ENCODE measurements at regions not wholly inside any gene's neighbourhood (a gene's known extent, or its start where the extent isn't known, plus 50 kb on each side); places are given as distances from the start of the nearest gene placed in this dataset.

DNA sequence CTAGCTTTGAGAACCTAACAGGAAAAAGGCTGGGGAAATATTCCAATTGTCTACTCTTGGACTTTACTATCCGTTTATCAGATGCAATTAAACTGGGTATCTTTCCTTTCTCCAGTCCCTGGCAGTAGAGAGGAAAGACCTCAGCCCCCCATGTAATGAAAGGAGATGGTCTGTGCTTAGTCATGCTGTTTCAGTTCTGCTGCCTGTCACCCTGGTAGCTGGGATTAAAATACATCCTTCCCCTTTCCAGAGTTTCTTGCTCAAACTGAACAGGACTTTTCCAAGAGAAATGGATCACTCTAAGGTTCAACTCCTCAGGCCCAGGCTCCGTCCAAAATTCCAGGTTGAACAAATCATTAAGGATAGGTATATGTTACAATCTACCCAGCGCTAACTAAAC is 202.9 kb downstream of the PTEN start:
- DNase-seq = no peak
- H3K27me3 ChIP-seq = no peaks in the 10 kb centered on the region
- no peaks in the 10 kb centered on the region for H3K36me3 ChIP-seq
- H3K9me3 ChIP-seq = no peaks in the 10 kb centered on the region
- H3K4me1 ChIP-seq = peaks cover 31% of the 10 kb centered on the region
- TF ChIP-seq, protein P1, sequence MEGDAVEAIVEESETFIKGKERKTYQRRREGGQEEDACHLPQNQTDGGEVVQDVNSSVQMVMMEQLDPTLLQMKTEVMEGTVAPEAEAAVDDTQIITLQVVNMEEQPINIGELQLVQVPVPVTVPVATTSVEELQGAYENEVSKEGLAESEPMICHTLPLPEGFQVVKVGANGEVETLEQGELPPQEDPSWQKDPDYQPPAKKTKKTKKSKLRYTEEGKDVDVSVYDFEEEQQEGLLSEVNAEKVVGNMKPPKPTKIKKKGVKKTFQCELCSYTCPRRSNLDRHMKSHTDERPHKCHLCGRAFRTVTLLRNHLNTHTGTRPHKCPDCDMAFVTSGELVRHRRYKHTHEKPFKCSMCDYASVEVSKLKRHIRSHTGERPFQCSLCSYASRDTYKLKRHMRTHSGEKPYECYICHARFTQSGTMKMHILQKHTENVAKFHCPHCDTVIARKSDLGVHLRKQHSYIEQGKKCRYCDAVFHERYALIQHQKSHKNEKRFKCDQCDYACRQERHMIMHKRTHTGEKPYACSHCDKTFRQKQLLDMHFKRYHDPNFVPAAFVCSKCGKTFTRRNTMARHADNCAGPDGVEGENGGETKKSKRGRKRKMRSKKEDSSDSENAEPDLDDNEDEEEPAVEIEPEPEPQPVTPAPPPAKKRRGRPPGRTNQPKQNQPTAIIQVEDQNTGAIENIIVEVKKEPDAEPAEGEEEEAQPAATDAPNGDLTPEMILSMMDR (IDR thresholded peaks at IDR 0.05; ENCODE audit: low read depth, low read length) = no peak
- H3K4me3 ChIP-seq (ENCODE audit: low read depth, low read length) = no peak overlapping the region

DNA sequence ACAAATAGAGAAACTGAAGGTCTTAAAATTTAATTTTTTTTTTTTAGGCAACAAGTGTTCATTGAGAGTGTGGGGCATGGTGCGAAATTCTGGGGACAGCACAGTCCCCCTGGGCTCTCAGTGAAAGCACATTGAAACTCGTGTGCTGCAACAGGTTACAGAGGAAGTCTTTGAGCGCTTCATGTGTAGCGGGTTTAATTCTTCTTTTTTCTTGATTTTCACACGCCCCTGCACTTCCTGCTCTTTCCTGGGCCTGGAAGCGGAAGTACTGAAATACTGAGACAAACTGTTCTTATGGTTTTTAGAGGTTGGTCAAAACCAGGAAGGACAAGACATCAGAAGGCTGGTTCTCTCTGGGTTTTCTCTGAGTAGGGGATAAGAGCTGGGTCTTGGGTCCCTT is 203.5 kb downstream of the PTEN start:
- H3K4me1 ChIP-seq = peaks cover 31% of the 10 kb centered on the region
- H3K4me3 ChIP-seq (ENCODE audit: low read depth, low read length) = no peak overlapping the region
- H3K27me3 ChIP-seq = no peaks in the 10 kb centered on the region
- TF ChIP-seq, protein P1 (IDR thresholded peaks at IDR 0.05; ENCODE audit: low read depth, low read length) = no peak
- no peaks in the 10 kb centered on the region for H3K36me3 ChIP-seq
- DNase-seq = no peak
- no peaks in the 10 kb centered on the region for H3K9me3 ChIP-seq

DNA sequence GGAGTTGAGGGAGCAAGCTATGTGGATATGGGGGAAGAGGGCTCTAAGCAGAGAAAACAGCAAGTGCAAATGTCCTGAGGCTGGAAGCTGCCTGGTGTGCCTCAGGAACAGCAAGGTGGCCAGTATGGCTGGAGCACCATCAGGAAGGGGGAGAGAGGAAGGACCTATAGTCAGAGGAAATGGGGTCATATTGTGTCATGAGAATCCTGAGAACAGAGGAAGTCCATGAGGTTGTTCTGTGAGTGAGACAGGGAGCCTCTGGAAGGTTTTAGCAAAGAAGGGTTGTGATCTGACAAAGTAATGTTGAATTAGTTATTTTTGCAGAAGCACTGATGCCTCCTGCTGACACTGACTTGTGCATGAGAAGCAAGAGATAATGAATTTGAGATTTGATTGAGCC is 204.3 kb downstream of the PTEN start:
- H3K4me1 ChIP-seq = peaks cover 27% of the 10 kb centered on the region
- no peaks in the 10 kb centered on the region for H3K36me3 ChIP-seq
- no peaks in the 10 kb centered on the region for H3K9me3 ChIP-seq
- TF ChIP-seq, protein P1 (IDR thresholded peaks at IDR 0.05; ENCODE audit: low read depth, low read length) = no peak
- H3K4me3 ChIP-seq (ENCODE audit: low read depth, low read length) = no peak overlapping the region
- H3K27me3 ChIP-seq = no peaks in the 10 kb centered on the region
- DNase-seq = no peak

DNA sequence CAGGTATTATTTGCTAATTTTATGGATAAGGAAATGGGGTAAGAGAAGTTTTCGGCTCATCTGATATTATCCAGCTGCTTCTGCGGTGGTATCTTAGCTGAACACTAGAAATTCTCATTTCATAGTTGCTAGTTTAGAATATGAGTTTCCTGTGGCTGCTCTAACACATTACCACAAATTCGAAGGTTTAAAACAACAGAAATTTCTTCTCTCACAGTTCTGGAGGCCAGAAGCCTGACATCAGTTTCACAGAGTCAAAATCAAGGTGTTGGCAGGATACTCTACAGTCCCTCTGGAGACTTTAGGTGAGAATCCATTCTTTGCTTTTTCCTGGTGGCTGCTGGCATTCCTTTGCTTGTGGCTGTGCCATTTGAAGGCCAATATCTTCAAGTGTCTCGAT is 205.9 kb downstream of the PTEN start:
- Histone ChIP-seq H3K4me3 (ENCODE audit: low read depth, low read length) (no peak overlapping the region), H3K36me3 (no peaks in the 10 kb centered on the region), H3K27me3 (no peaks in the 10 kb centered on the region), H3K9me3 (no peaks in the 10 kb centered on the region), H3K4me1 (peaks cover 18% of the 10 kb centered on the region)
- no peak for DNase-seq
- TF ChIP-seq, protein P1 (IDR thresholded peaks at IDR 0.05; ENCODE audit: low read depth, low read length) = no peak

DNA sequence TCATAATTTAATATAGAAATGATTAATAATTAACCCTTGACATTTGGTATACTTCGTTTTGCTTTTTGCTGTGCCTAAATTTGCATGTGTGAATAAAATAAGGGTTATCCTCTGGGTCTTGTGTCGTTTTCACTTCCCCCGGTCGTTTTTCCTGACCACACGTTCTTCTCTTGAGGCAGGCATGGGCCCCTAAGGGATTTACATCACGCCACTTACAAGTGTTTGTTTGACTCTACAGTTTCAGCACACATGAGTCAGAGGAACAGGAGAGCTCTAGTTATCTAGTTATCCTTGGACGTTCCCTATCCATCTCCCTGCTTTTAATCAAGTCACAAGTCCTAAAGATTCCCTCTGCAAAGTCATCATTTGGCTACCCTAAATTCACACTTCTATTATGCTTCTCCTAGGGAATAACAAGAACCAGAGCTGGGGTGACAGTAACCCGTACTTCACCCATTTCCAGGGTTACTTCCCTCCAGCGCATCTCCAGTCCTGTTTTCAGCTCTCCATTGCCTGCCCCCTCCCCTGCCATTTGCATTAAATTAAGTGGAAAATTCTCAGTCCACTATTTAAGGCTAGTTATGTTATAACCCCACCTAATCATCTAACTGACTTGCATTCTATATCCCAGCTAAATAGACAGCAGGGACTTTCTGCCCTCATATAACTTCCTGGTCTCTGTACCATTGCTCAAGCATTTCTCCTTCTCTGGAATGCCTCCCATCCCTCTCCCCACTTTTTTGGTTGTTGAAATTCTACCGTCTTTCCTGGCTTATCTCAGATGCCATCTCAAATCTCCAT is 206.9 kb downstream of the PTEN start:
- peaks cover 10% of the 10 kb centered on the region for H3K4me1 ChIP-seq
- no peak for DNase-seq
- no peaks in the 10 kb centered on the region for H3K9me3 ChIP-seq
- H3K36me3 ChIP-seq = no peaks in the 10 kb centered on the region
- TF ChIP-seq, protein P1 (IDR thresholded peaks at IDR 0.05; ENCODE audit: low read depth, low read length) = no peak
- H3K27me3 ChIP-seq = no peaks in the 10 kb centered on the region
- H3K4me3 ChIP-seq (ENCODE audit: low read depth, low read length) = no peak overlapping the region

DNA sequence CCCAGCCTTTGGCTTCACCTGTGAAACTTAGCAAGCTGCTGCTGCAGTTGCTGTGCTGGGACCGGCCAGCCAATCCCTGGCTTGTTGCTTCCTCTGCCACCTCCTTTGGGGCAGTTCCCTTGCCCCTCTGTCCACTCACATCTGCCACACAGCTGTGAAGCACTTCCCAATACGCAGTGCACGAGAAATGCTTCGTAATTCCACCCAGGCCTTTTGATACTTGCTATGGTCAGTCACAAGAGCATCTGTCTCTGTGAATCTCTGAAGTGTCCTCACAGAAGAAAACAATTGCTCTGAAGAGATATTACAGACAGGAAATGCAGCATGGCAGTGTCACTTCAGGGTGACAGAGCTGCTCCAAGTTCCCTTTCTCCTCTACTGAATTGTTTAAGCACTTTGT is 208.5 kb downstream of the PTEN start:
- Histone ChIP-seq H3K4me1 (no peaks in the 10 kb centered on the region), H3K4me3 (ENCODE audit: low read depth, low read length) (no peak overlapping the region), H3K27me3 (no peaks in the 10 kb centered on the region), H3K36me3 (no peaks in the 10 kb centered on the region), H3K9me3 (no peaks in the 10 kb centered on the region)
- TF ChIP-seq, protein P1 (IDR thresholded peaks at IDR 0.05; ENCODE audit: low read depth, low read length) = no peak
- no peak for DNase-seq
